H1 (cell line): ENCODE measurements at regions not wholly inside any gene's neighbourhood (a gene's known extent, or its start where the extent isn't known, plus 50 kb on each side); places are given as distances from the start of the nearest gene placed in this dataset.

Experiments used
- CHD2 ChIP-seq: IDR thresholded peaks from 2 replicates; pipeline ENCODE4 v1.6.1; 2012; ENCODE audit warnings: low read length, improper control_type of control experiment
- CHD7 ChIP-seq: fragments of 300-600 bp; sonication (generic); IDR thresholded peaks from 2 replicates; pipeline ENCODE4 v1.7.1; 2012; ENCODE audit warnings: low read length, moderate library complexity, mild to moderate bottlenecking, inconsistent platforms; ENCODE audit not compliant: insufficient replicate concordance
- KDM1A ChIP-seq: fragments of 200-600, 300-600 bp; sonication (generic); IDR thresholded peaks from 2 replicates; pipeline ENCODE4 v1.7.1; 2016; ENCODE audit warnings: mild to moderate bottlenecking, low read length, borderline replicate concordance
- RAD21 ChIP-seq, 2 experiments: IDR thresholded peaks in 1 of 2; conservative IDR thresholded peaks in 1 of 2; 2 replicates each; pipeline ENCODE4 v1.6.1; 2011; ENCODE audit warnings: low read depth in 2 of 2, low read length in 2 of 2, improper control_type of control experiment in 1 of 2, inconsistent platforms in 1 of 2, mild to moderate bottlenecking in 1 of 2, moderate library complexity in 1 of 2

- TF ChIP-seq KDM1A (no peak), CHD2 (no peak), CHD7 (no peak), RAD21 (IDR thresholded peaks at IDR 0.05 in 1 of 2, conservative IDR thresholded peaks at IDR 0.05 in 1 of 2; ENCODE audit: low read depth in 2 of 2, low read length in 2 of 2) (no peak)
- TF ChIP-seq, all 59 proteins: peak for 0
Measured at GRCh38 chr14:83568141-83568540, 1961.8 kb upstream of the FLRT2 start (continued).
